Cardiac muscle cell (in vitro differentiated cells and primary cell): ENCODE measurements at regions not wholly inside any gene's neighbourhood (a gene's known extent, or its start where the extent isn't known, plus 50 kb on each side); places are given as distances from the start of the nearest gene placed in this dataset.
A peak's percentile ranks its signal among the peaks of the same experiment; 100 is the strongest.

Source experiments
- DNase-seq, 2 donors: peaks; one replicate each; pipeline versions ENCODE4 v3.0.0 to v3.0.0-alpha.2; 2010 to 2017; ENCODE audit warnings: low read depth in 1 of 2, low spot score in 1 of 2
- H3K27ac ChIP-seq: fragments of 200-600 bp; sonication (generic); 2 replicates; pipeline ENCODE4 v1.5.1; 2016
- H3K27me3 ChIP-seq: fragments of 200-600 bp; sonication (generic); 2 replicates; pipeline ENCODE4 v1.6.0; 2016; ENCODE audit warnings: control low read depth
- H3K36me3 ChIP-seq: fragments of 200-600 bp; sonication (generic); 2 replicates; pipeline ENCODE4 v1.5.1; 2016; ENCODE audit warnings: control low read depth
- H3K4me1 ChIP-seq: fragments of 200-600 bp; sonication (generic); 2 replicates; pipeline ENCODE4 v1.8.1; 2017; ENCODE audit warnings: low read depth, mild to moderate bottlenecking, mixed run types
- H3K4me3 ChIP-seq: fragments of 200-600 bp; sonication (generic); 2 replicates; pipeline ENCODE4 v1.5.1; 2016; ENCODE audit warnings: mild to moderate bottlenecking
- H3K9me3 ChIP-seq: fragments of 200-600 bp; sonication (generic); 2 replicates; pipeline ENCODE4 v1.5.1; 2017; ENCODE audit warnings: low read depth, mild to moderate bottlenecking, control low read depth
- CTCF ChIP-seq: IDR thresholded peaks from 2 replicates; pipeline ENCODE4 v1.5.1; 2012; ENCODE audit warnings: low read depth, mild to moderate bottlenecking, low read length

GRCh38 chr2:144049137-144049536 lies 470.8 kb downstream of the ZEB2 start:
- DNase-seq: peak in 1 of 2 donors; percentile 3
- TF ChIP-seq CTCF: no peak
- Histone ChIP-seq H3K4me3 (no peak overlapping the region), H3K9me3 (no peaks in the 10 kb centered on the region), H3K27me3 (no peaks in the 10 kb centered on the region), H3K36me3 (no peaks in the 10 kb centered on the region), H3K4me1 (peaks cover 24% of the 10 kb centered on the region), H3K27ac (no peak overlapping the region)

- no peak for DNase-seq
- TF ChIP-seq CTCF: no peak
- no peaks in the 10 kb centered on the region for H3K27me3 ChIP-seq
- peaks cover 24% of the 10 kb centered on the region for H3K4me1 ChIP-seq
- no peaks in the 10 kb centered on the region for H3K9me3 ChIP-seq
- H3K36me3 ChIP-seq: no peaks in the 10 kb centered on the region
- H3K27ac ChIP-seq: no peak overlapping the region
- H3K4me3 ChIP-seq: no peak overlapping the region
Observed at GRCh38 chr2:144048631-144049060, 471.3 kb downstream of the ZEB2 start.

GRCh38 chr2:144042751-144043150 lies 477.2 kb downstream of the ZEB2 start:
- no peaks in the 10 kb centered on the region for H3K36me3 ChIP-seq
- H3K27me3 ChIP-seq: no peaks in the 10 kb centered on the region
- no peak overlapping the region for H3K27ac ChIP-seq
- H3K4me3 ChIP-seq: no peak overlapping the region
- H3K4me1 ChIP-seq: peaks cover 7% of the 10 kb centered on the region
- no peak for DNase-seq
- no peaks in the 10 kb centered on the region for H3K9me3 ChIP-seq
- TF ChIP-seq CTCF: no peak

GRCh38 chr2:144041612-144042011 lies 478.3 kb downstream of the ZEB2 start:
- TF ChIP-seq CTCF: no peak
- Histone ChIP-seq H3K27ac (no peak overlapping the region), H3K9me3 (no peaks in the 10 kb centered on the region), H3K36me3 (no peaks in the 10 kb centered on the region), H3K4me3 (no peak overlapping the region), H3K4me1 (peaks cover 5% of the 10 kb centered on the region), H3K27me3 (no peaks in the 10 kb centered on the region)
- DNase-seq: no peak

- no peak for DNase-seq
- no peak overlapping the region for H3K4me3 ChIP-seq
- H3K27me3 ChIP-seq: no peaks in the 10 kb centered on the region
- H3K36me3 ChIP-seq: no peaks in the 10 kb centered on the region
- no peaks in the 10 kb centered on the region for H3K9me3 ChIP-seq
- peaks cover 5% of the 10 kb centered on the region for H3K4me1 ChIP-seq
- H3K27ac ChIP-seq: no peak overlapping the region
- no peak for TF ChIP-seq CTCF
Observed at GRCh38 chr2:144040834-144041233, 479.1 kb downstream of the ZEB2 start.

GRCh38 chr2:144032566-144032965 lies 487.4 kb downstream of the ZEB2 start:
- no peaks in the 10 kb centered on the region for H3K4me1 ChIP-seq
- H3K9me3 ChIP-seq: no peaks in the 10 kb centered on the region
- no peak overlapping the region for H3K27ac ChIP-seq
- H3K4me3 ChIP-seq: no peak overlapping the region
- no peaks in the 10 kb centered on the region for H3K36me3 ChIP-seq
- no peaks in the 10 kb centered on the region for H3K27me3 ChIP-seq
- TF ChIP-seq CTCF: no peak
- peak in 1 of 2 donors; percentile 68 for DNase-seq
